Suppressor macrophage (primary cell): ENCODE measurements at regions not wholly inside any gene's neighbourhood (a gene's known extent, or its start where the extent isn't known, plus 50 kb on each side); places are given as distances from the start of the nearest gene placed in this dataset.
"Not testable (repeated sequence)": the region's sequence is repeated elsewhere in the genome, so short reads cannot be mapped to it uniquely, and the experiment has no call there.

Experiments used
- DNase-seq, 4 experiments: peaks; one replicate each; pipeline ENCODE4 v3.0.0-alpha.2; 2020 to 2022

DNA sequence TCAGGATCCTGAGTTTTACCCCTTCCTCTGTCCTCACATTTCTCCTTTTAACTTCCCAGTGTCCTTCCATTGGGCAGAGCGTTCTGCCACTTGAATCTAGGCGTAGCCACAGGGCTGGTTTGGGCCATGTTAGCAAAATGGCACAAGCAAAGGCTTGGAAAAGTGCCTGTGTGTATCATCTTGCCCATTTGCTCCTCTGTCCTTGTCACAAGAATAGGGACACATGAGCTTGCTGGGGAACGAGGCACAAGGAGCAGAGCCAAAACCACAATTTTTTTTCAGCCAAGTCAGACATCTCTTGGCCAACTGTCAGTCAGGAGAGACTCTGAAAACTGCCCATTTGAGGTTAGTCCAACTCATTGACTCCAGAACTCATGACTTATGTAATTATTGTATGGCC is 285.2 kb downstream of the ZNF248 start:
- no peak for DNase-seq

DNA sequence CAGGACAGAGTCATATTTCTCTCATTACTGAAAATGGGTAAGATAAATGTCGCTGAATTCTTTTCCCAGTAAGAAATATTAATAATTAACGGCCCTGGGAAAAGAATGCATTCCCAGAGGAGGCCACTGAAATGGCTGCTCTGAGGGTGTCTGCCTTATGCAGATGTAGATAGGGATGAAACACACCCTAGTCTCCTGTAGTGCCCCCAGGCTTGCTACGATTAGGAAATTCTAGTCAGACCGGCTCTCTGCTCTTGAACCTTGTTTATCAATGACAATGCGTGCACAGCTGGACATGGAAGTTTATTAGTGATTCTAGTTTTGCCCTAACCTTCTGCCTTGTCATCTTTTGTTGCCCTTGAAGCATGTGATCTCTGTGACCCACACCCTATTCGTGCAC is 291.1 kb downstream of the ZNF248 start:
- DNase-seq = no peak

DNA sequence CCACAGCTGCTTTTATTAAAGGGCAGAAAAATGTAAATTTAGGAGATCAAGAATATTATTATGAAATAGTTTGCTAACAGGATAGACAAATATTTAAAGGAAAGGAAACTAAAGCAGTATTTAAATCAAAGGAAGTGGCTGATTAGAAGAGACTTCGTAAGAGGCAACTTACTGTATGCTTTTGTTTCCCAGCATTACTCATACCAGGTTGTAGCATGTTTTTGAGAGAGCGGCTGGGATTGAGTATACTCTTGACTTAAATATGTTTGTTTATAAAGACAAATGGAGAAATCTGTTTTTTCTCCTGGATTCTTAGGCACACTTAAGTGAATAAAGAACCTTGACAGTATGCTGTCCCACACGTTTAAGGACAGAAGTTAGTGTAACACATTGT is 293.7 kb downstream of the ZNF248 start:
- DNase-seq = no peak

DNA sequence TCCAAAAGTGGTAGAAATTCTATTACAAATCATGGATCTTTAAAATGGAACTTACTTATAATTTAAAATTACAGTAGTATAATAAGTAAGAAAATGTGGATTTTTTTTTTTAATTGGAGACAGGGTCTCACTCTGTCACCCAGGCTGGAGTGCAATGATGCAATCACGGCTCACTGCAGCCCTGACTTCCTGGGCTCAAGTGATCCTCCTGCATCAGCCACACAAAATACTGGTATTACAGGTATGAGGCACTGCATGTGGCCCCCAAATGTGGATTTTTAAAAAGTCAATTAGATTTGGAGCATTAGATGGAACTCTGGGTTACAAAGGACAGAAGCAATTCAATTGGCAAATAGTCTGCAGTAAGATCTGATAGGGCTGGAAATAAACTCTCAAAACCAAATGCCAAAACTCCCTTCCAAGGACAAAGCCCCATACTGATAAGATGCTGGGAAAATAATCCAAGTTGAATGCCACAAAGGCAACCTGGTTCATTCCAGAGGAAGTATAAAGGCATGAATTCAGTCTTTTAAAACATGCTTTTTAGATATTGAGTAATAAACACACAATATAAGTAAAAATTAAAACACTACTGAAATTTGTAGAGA is 294.2 kb downstream of the ZNF248 start:
- no peak for DNase-seq

DNA sequence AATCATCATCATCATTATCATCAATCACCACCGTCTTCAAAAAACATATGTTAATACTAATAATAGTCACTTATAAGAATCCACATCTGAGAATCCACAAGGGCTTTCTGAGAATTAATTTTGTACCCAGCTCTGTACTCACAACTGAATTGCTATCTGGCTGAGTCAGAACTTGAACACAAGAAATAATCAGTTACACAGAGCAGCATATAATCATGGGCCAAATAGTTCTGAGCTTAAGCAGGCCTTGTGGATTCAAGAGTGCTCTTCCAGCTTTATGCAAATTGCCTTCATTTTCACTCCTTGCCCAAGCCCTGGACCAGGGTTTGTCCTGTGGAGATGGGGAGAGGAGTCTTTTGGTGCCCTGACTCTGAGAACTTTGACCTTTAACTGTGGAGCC is 304.5 kb downstream of the ZNF248 start:
- DNase-seq = no peak

DNA sequence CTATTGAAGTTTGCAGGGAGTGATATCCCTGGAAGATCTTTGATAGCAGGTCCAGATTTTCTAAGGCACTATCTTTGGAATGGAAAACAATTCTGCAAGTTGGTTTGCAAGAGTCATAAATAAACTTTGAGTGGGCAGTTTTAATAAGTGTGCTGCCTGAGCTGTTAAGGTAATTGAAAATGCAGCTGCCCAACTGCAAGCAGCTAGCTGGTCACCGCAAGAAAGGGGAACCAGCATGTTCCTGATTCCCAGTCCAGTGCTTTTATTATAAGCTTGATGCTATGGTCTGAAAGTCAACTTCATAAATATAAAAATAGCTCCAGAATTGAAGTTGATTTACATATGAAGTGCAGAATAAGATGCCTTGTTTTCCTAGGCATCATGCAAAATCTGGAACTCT is 308.4 kb downstream of the ZNF248 start:
- no peak for DNase-seq

DNA sequence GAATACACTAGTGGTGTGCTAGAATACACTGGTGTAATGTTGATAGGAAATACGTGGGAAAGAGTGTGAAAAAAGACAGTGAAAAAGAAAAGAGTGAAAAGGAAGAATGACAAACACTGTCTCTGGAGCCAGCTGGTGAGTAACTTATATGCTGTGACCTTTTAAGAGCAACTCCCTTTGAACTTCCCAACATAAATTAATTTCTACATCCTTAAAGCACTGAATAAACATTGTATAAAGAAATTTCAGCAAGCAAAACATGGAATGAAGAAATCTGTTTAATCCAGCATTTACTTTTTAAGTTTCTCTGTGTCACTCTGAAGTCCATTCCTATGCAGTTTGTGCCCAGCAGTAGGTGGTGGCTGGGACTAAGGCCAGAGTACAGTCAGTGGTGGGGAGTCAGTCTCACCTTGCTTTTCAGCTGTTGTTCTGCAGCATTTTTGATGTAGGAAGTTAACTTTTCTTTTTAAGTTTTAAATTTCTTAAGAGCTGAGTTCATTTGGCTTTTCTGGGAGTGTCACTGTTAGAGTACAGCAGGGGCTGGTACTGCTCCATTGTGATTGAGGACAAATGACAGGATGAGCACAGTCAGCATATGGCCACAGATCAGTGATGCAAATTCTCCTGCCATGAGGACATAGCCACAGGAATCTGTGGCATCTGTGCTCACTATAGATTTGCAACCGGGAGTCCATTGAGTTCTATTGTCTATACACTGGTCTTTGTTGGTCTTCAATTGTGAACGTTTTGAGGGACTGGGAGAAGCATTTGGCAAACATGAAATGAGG is 321.8 kb downstream of the ZNF248 start:
- DNase-seq = no peak

DNA sequence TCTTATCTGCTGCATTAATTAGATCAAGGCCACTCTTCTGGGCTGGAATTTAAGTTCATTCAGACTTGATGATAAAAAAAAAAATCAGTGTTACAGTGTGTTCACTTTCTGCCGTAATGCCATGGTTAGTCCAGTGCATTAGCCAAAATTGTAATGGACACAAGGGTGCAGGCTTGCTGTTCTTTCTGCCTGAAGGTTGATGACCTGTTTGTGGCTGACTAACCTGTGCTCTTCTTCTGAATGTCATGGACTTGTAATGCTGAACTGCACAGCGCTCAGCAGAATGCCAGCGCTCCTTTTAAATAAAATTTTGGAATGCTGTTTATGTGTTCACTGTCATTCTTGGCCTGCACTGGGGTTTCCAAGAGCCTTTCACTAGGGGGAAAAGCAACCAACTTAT is 323.2 kb downstream of the ZNF248 start:
- no peak for DNase-seq

DNA sequence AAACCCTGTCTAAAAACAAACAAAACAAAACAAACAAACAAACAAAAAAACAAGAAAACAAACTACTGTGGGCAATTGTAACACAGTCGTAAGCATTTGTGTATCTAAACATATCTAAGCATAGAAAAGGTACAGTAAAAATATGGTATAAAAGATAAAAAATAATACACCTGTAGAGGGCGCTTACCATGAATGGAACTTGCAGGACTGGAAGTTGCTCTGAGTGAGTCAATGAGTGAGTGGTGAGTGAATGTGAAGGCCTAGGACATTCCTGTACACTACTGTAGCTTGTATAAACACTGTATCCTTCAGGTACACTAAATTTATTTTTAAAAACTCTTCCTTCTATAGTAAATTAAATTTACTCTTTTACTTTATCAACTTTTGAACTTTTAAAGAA is 332.0 kb downstream of the ZNF248 start:
- DNase-seq = peak in 1 of 4 experiments; percentile 7

DNA sequence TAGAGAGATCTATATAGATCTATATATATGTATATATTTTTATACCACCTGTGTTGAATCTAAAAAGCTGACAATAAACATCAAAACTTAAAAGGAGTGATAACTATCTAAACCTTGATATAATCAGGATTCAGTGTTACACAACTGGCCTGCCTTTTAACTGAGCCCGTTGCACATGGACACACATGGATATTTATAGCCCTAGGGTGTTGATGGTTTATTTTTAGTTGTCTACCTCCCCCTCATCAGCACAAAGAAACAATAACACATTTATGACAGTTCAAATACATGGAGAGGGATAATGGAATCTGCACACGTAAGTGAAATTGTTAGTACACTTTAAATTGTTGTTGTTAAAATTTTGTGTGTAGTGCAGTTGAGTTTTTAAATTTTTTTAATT is 336.9 kb downstream of the ZNF248 start:
- DNase-seq = no peak

DNA sequence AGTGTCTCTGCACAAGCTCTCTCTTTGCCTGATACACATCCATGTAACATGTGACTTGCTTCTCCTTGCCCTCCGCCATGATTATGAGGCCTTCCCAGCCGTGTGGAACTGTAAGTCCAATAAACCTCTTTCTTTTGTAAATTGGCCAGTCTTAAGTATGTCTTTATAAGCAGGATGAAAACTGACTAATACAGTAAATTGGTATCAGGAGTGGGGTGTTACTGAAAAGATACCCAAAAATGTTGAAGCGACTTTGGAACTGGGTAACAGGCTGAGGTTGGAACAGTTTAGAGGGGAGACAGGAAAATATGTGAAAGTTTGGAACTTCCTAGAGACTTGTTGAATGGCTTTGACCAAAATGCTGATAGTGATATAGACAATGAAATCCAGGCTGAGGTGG is 346.9 kb downstream of the ZNF248 start:
- not testable (repeated sequence) for DNase-seq

DNA sequence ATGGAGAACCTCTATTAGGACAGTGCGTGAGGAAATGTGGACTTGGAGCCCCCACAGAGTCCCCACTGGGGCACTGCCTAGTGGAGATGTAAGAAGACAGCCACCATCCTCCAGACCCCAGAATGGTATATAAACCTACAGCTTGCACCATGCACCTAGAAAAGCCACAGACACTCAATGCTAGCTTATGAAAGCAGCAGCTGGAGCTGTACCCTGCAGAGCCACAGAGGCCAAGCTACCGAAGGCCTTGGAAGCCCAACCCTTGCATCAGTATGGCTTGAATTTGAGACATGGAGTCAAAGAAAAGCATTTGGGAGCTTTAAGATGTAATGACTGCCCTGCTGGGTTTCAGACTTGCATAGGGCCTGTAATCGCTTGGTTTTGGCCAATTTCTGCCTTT is 361.3 kb downstream of the ZNF248 start:
- no peak for DNase-seq

DNA sequence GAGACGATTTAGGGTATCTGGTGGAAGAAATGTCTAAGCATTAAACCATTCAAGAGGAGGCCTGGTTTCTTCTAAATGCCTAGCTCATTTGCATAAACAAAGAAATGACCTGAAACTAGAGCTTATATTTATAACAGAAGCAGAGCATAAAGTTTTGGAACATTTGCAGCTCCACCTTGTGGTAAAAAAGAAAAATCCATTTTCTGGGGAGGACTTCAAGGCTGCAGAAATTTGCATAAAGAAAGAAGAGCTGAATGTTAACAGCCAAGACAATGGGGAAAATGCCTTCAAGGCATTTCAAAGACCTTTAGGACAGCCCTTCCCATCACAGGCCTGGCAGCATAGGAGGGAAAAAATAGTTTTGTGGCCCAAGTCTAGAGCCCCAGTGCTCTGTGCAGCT is 362.0 kb downstream of the ZNF248 start:
- DNase-seq = peak in 1 of 4 experiments; percentile 5

DNA sequence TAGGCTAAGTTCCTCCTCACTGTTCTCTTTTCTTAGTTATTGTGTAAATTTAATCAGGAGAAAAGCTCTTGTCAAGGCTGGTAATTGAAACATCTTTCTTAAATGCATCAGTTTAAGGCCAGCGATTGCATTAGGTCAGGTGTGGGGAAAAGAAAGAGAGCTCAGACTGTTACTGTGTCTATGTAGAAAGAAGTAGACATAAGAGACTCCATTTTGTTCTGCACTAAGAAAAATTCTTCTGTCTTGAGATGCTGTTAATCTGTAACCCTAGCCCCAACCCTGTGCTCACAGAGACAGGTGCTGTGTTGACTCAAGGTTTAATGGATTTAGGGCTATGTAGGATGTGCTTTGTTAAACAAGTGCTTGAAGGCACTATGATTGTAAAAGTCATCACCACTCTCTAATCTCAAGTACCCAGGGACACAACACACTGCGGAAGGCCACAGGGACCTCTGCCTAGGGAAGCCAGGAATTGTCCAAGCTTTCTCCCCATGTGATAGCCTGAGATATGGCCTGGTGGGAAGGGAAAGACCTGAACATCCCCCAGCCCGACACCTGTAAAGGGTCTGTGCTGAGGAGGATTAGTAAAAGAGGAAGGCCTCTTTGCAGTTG is 364.1 kb downstream of the ZNF248 start:
- not testable (repeated sequence) for DNase-seq

DNA sequence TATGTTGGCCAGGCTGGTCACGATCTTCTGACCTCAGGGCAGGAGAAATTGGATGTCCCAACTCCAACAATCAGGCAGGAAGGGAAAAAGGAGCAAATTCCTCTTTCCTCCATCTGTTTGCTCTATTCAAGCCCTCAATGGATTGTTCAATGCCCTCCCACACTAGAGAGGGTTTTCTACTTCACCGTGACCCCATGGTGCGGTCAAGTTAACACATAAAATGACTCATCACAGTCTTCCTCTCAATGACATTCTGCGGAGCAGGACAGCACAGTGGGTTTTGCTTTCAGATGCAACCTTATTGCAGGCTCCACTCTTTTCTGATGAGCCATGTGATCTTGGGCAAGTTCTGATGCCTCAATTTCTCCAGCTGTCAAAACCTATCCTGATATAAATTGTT is 364.9 kb downstream of the ANKRD30A start:
- no peak for DNase-seq

DNA sequence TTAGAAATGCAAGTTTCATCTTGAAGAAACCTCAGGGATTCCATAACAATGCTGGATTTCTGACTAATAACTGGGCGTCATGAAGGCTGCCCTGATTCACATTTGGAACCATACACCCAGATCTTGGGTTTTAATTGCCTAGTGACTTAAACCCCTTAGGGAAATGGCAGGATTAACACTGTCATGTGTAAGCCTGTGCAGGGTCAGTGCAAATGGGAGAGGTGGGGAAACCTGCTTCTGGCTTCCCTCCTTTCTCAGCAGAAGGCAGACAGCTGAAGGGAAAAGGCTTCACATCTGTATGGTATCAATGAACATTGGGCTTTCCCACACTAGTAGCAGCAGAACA is 364.2 kb downstream of the ANKRD30A start:
- no peak for DNase-seq

DNA sequence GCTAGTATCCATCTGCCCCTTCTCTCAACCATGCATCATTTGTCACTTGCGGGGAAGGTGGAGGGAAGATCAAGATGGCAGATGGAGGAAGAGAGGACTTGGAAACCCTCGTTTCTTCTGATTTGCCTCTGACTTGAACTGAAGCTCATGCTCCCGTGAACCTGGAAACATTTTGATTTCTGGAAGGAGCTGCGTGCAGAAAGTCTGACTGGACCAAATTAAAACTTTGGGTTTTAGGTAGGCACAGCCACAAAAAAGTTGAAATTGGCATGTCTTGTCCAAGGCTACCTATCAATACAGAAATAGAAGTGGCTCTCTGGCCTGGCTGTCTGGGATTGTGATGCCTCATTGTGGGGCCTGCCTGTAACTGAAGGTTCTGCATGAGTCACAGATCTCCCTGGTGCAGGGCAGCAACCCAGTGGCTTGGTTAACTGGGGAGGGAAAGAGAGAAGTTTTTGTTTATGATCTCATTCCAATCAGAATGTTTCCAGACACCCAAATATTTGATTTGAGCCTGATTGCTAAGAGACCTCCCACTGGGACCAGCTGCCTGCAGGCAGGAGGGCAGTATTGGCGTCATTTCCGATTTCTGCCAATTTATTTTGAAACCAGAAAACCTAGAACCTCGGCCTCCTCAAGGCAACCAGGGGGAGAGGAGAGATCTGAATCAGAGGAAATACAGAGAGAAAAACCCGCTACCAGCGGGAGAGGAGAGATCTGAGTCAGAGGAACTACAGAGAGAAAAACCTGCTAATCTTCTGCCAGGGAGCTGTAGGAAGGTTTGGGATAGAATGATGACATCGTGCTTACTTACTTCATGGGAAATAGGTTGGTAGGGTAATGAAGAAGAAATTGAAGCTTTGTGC is 363.6 kb downstream of the ANKRD30A start:
- no peak for DNase-seq

DNA sequence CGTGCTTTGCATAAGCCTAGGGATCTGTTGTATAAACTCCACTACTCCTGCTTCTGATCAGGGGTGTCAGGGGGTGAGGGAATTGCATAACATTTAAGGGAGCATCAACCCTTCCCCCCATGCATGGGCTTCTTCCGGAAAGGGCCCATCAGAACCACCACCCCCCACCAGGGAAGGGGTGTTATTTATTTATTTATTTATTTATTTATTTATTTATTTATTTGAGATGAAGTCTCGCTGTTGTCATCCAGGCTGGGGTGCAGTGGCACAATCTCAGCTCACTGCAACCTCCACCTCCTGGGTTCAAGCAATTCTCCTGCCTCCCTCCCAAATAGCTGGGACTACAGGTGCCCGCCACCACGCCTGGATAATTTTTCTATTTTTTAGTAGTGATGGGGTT is 355.2 kb downstream of the ANKRD30A start:
- DNase-seq = not testable (repeated sequence)

DNA sequence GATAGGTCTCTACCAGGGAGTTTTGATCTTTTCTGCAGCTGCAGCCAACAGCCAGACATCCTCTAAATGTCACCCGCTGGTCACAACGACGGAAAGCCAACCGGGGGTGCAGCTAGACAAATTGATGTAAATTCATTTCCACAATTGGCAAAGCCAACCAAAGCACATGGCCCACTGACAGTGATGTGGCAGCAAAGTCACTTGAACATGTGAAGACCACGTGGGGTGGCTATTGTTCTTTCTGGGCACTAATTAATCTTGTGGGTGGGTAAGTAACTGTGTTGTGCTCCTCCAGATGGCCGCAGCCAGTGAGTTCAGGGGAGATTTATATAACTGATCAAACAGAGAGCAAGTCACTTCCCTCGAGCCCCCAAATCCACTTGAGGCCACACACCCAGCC is 354.1 kb downstream of the ANKRD30A start:
- DNase-seq = no peak

DNA sequence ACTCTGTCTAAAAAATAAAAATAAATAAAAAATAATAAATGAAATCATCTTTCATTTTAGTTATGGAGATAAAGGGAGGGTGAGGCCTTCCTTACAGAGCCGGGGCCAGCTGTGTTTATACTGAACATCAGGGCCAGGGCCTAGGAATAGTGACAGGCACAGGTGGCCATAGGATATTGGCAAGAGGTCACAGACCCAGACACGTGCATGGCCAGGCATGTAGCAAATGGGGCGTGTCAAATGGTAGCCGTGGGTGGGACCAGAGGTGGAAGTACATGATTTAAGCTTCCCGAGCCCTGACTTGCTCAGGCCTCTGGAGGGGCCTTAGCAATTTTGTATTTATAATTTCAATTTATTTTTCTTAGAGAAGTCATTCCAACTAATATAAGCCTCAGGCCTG is 353.0 kb downstream of the ANKRD30A start:
- DNase-seq = no peak

DNA sequence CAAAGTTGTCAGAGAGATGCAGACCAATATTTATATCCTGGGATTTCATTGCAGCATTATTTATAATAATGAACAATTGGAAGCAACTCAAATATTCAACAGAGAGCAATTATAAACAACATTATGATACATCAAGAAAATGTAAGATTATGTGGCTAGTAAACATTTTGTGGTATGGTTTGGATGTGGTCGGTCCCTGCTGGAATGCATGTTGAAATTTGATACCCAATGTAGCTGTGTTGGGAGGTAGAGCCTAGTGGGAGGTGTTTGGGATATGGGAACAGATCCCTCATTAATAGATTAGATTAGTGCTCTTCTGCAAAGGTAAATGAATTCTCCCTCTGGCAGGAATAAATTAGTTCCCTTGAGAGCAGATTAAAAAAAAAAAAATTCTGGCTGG is 350.9 kb downstream of the ANKRD30A start:
- no peak for DNase-seq

DNA sequence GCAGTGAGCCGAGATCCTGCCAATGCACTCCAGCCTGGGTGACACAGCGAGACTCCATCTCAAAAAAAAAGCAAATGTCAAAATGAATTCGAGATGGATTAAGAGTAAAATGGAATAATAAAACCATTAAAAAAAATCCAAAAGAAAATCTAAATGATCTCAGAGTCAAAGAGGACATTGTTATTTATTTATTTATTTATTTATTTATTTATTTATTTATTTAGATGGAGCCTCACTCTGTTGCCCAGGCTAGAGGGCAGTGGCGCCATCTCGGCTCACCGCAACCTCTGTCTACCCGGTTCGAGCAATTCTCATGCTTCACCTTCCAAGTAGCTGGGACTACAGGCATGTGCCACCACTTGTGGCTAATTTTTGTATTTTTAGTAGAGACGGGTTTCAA is 349.2 kb downstream of the ANKRD30A start:
- no peak for DNase-seq

DNA sequence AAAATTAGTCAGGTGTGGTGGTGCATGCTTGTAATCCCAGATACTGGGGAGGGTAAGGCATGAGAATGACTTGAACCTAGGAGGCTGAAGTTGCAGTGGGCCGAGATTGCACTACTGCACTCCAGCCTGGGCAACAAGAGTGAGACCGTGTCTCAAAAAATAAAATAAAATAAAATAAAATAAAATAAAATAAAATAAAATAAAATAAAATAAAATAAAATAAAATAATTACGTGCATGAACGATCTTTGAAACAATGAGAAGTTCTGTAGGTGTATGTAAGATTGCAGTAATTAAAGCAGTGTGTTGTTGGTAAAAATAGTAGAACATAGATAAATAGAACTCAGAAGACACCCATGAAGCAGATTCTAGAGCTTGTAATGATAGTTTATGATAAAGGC is 348.5 kb downstream of the ANKRD30A start:
- DNase-seq = no peak
